SU-DHL-6 (cell line): ENCODE measurements at regions not wholly inside any gene's neighbourhood (a gene's known extent, or its start where the extent isn't known, plus 50 kb on each side); places are given as distances from the start of the nearest gene placed in this dataset.

Source experiments
- CTCF ChIP-seq: fragments of 200-600 bp; sonication (generic); IDR thresholded peaks from one replicate; pipeline ENCODE4 v1.5.1; 2017; ENCODE audit warnings: antibody characterized with exemption, mild to moderate bottlenecking, low read length, moderate library complexity; ENCODE audit not compliant: insufficient read depth, poor library complexity, severe bottlenecking
- EZH2phosphoT487 ChIP-seq: fragments of 200-600 bp; sonication (generic), shearing (Covaris generic); conservative IDR thresholded peaks from 2 replicates; pipeline ENCODE4 v1.6.1; 2018; ENCODE audit warnings: mild to moderate bottlenecking, antibody characterized with exemption, low read length, moderate library complexity, mixed read lengths

- TF ChIP-seq CTCF (no peak), EZH2phosphoT487 (no peak)
Observed at GRCh38 chr1:87513966-87514660, 185.4 kb downstream of the LMO4 start.
